Activated CD4-positive, alpha-beta T cell treated with anti-CD3 and anti-CD28 coated beads for 36 hours (primary cell): ENCODE measurements at regions not wholly inside any gene's neighbourhood (a gene's known extent, or its start where the extent isn't known, plus 50 kb on each side); places are given as distances from the start of the nearest gene placed in this dataset.

Source experiments
- ATAC-seq: fragments of 200-7000 bp; cut with Tn5 transposase; one replicate; pipeline ENCODE4 v1.10.0; 2021; ENCODE audit warnings: mild to moderate bottlenecking, moderate library complexity
- CTCF ChIA-PET: fragments of 350-600 bp; sonication (Branson Sonifier 250); formaldehyde crosslinking; loops from one replicate; lab custom pipeline; 2021; ENCODE audit warnings: antibody characterized with exemption; lab: Charles Lee
- POLR2A ChIA-PET: fragments of 350-600 bp; sonication (Branson Sonifier 250); formaldehyde crosslinking; loops from one replicate; lab custom pipeline; 2021; ENCODE audit warnings: antibody characterized with exemption, inconsistent platforms; lab: Charles Lee
- DNase-seq: peaks from one replicate; pipeline ENCODE4 v3.0.0-alpha.2; 2020
- H3K27ac Mint-ChIP-seq: one replicate; pipeline ENCODE4 v1.8.0; 2021; ENCODE audit warnings: mixed read lengths
- H3K27me3 Mint-ChIP-seq: one replicate; pipeline ENCODE4 v1.8.0; 2021; ENCODE audit warnings: mixed read lengths
- H3K36me3 Mint-ChIP-seq: one replicate; pipeline ENCODE4 v1.8.0; 2021; ENCODE audit warnings: low read depth, mixed read lengths
- H3K4me1 Mint-ChIP-seq: one replicate; pipeline ENCODE4 v1.8.0; 2021; ENCODE audit warnings: mixed read lengths
- H3K4me3 Mint-ChIP-seq: one replicate; pipeline ENCODE4 v1.8.0; 2021; ENCODE audit warnings: mild to moderate bottlenecking, moderate library complexity, mixed read lengths
- H3K9me3 Mint-ChIP-seq: one replicate; pipeline ENCODE4 v1.8.0; 2021; ENCODE audit warnings: low read depth, mixed read lengths
- intact Hi-C, 2 experiments: fragments of 100-400 bp; cut with DNase I in 1 of 2; cut with micrococcal nuclease in 1 of 2; formaldehyde crosslinking; loops; one replicate each; pipeline versions ENCODE4 v1.14.2 to v1.15.1; 2022 to 2024; cut with DNase I, micrococcal nuclease

GRCh38 chr3:194203482-194204041 is 67.6 kb downstream of the HES1 start:
- POLR2A ChIA-PET: no interaction called here
- Mint-ChIP-seq H3K27me3 (peaks cover 19% of the 10 kb centered on the region), H3K27ac (peak overlapping the region; percentile 64)

GRCh38 chr3:194204042-194204987 is 68.4 kb downstream of the HES1 start:
- peak overlapping the region; percentile 64 for H3K27ac Mint-ChIP-seq
- peak; percentile 50 for DNase-seq
- peak; percentile 49 for ATAC-seq
- ChIA-PET POLR2A (no interaction called here), CTCF (interaction anchor here (0.6 kb wide), 1 partner anchor 450 kb away, joined by 3 read pairs; no protein-coding TSS in a partner anchor)
- H3K9me3 Mint-ChIP-seq: no peaks in the 10 kb centered on the region
- peaks cover 28% of the 10 kb centered on the region for H3K4me1 Mint-ChIP-seq
- intact Hi-C loops: loop anchor here (2.0 to 10.0 kb wide), 2 partner anchors 70 to 110 kb away; no protein-coding TSS in a partner anchor
- H3K27me3 Mint-ChIP-seq: peaks cover 19% of the 10 kb centered on the region
- no peaks in the 10 kb centered on the region for H3K36me3 Mint-ChIP-seq
- H3K4me3 Mint-ChIP-seq: peak overlapping the region; percentile 68

More at GRCh38 chr3:194203482-194204041, 67.6 kb downstream of the HES1 start:
- Mint-ChIP-seq H3K4me1 (peaks cover 28% of the 10 kb centered on the region), H3K9me3 (no peaks in the 10 kb centered on the region), H3K36me3 (no peaks in the 10 kb centered on the region), H3K4me3 (peak overlapping the region; percentile 68)
- intact Hi-C loops: loop anchor here (1.0 to 10.0 kb wide), 3 partner anchors 69 to 112 kb away; no protein-coding TSS in a partner anchor
- ATAC-seq (peak; percentile 84), DNase-seq (peak; percentile 54)
- CTCF ChIA-PET: interaction anchor here (0.7 kb wide), 1 partner anchor 243 kb away, joined by 3 read pairs; no protein-coding TSS in a partner anchor

- Mint-ChIP-seq H3K4me1 (peaks cover 28% of the 10 kb centered on the region), H3K4me3 (peak overlapping the region; percentile 37), H3K36me3 (no peaks in the 10 kb centered on the region), H3K27ac (no peak overlapping the region), H3K27me3 (peaks cover 20% of the 10 kb centered on the region), H3K9me3 (no peaks in the 10 kb centered on the region)
- POLR2A ChIA-PET: no interaction called here
- CTCF ChIA-PET: interaction anchor here (0.7 to 1.8 kb wide), 2 partner anchors 110 to 258 kb away, joined by 3 to 8 read pairs; no protein-coding TSS in a partner anchor
- intact Hi-C loops: loop anchor here (2.0 to 10.0 kb wide), 3 partner anchors 68 to 109 kb away; partner anchors contain the start of gene HES1 (in 1 of the 2)
- ATAC-seq (peak; percentile 30), DNase-seq (peak; percentile 38)
Observed at GRCh38 chr3:194205675-194206133, 69.8 kb downstream of the HES1 start.

- intact Hi-C loops: loop anchor here in 1 of 2 experiments (5.0 to 10.0 kb wide), 2 partner anchors 69 to 108 kb away; partner anchors contain the start of gene HES1
- no peaks in the 10 kb centered on the region for H3K9me3 Mint-ChIP-seq
- H3K36me3 Mint-ChIP-seq: no peaks in the 10 kb centered on the region
- peak; percentile 14 for DNase-seq
- no peak for ATAC-seq
- ChIA-PET CTCF (interaction anchor here (0.6 to 1.8 kb wide), 4 partner anchors 58 to 128 kb away, joined by 3 to 8 read pairs (median 4); no protein-coding TSS in a partner anchor), POLR2A (no interaction called here)
- peak overlapping the region; percentile 37 for H3K4me3 Mint-ChIP-seq
- peaks cover 20% of the 10 kb centered on the region for H3K27me3 Mint-ChIP-seq
- peaks cover 28% of the 10 kb centered on the region for H3K4me1 Mint-ChIP-seq
- no peak overlapping the region for H3K27ac Mint-ChIP-seq
Observed at GRCh38 chr3:194206320-194206719, 70.4 kb downstream of the HES1 start.

GRCh38 chr3:194208709-194209108 is 72.8 kb downstream of the HES1 start:
- ATAC-seq: no peak
- ChIA-PET POLR2A (no interaction called here), CTCF (no interaction called here)
- H3K27me3 Mint-ChIP-seq: peaks cover 10% of the 10 kb centered on the region
- intact Hi-C loops: loop anchor here in 1 of 2 experiments (5.0 to 10.0 kb wide), 2 partner anchors 71 to 106 kb away; partner anchors contain the start of gene HES1
- no peaks in the 10 kb centered on the region for H3K36me3 Mint-ChIP-seq
- no peaks in the 10 kb centered on the region for H3K9me3 Mint-ChIP-seq
- DNase-seq: no peak
- no peak overlapping the region for H3K27ac Mint-ChIP-seq
- peaks cover 17% of the 10 kb centered on the region for H3K4me1 Mint-ChIP-seq
- H3K4me3 Mint-ChIP-seq: no peak overlapping the region

- ChIA-PET CTCF (no interaction called here), POLR2A (interaction anchor here (0.6 to 0.8 kb wide), 2 partner anchors 56 to 317 kb away, joined by 3 read pairs; no protein-coding TSS in a partner anchor)
- no peaks in the 10 kb centered on the region for H3K36me3 Mint-ChIP-seq
- peaks cover 2% of the 10 kb centered on the region for H3K27me3 Mint-ChIP-seq
- intact Hi-C loops: no loop called here
- ATAC-seq (no peak), DNase-seq (no peak)
- no peak overlapping the region for H3K27ac Mint-ChIP-seq
- H3K9me3 Mint-ChIP-seq: no peaks in the 10 kb centered on the region
- no peak overlapping the region for H3K4me3 Mint-ChIP-seq
- H3K4me1 Mint-ChIP-seq: no peaks in the 10 kb centered on the region
Observed at GRCh38 chr3:194212161-194212844, 76.4 kb downstream of the HES1 start.

GRCh38 chr3:194212845-194213331 is 76.9 kb downstream of the HES1 start:
- CTCF ChIA-PET: no interaction called here
- intact Hi-C loops: no loop called here
- no peaks in the 10 kb centered on the region for H3K9me3 Mint-ChIP-seq
- no peak overlapping the region for H3K4me3 Mint-ChIP-seq
- POLR2A ChIA-PET: no interaction called here
- peaks cover 2% of the 10 kb centered on the region for H3K27me3 Mint-ChIP-seq
- H3K36me3 Mint-ChIP-seq: no peaks in the 10 kb centered on the region
- no peak overlapping the region for H3K27ac Mint-ChIP-seq
- no peaks in the 10 kb centered on the region for H3K4me1 Mint-ChIP-seq
- DNase-seq: no peak
- no peak for ATAC-seq

GRCh38 chr3:194215392-194215791 is 79.4 kb downstream of the HES1 start:
- intact Hi-C loops: no loop called here
- no peak for ATAC-seq
- Mint-ChIP-seq H3K4me1 (no peaks in the 10 kb centered on the region), H3K36me3 (no peaks in the 10 kb centered on the region), H3K27ac (no peak overlapping the region), H3K27me3 (peaks cover 2% of the 10 kb centered on the region), H3K4me3 (no peak overlapping the region), H3K9me3 (no peaks in the 10 kb centered on the region)
- no peak for DNase-seq
- POLR2A ChIA-PET: no interaction called here
- CTCF ChIA-PET: no interaction called here

GRCh38 chr3:194218646-194219453 is 82.9 kb downstream of the HES1 start:
- intact Hi-C loops: no loop called here
- ChIA-PET CTCF (interaction anchor here (0.5 kb wide), 1 partner anchor 434 kb away, joined by 5 read pairs; no protein-coding TSS in a partner anchor), POLR2A (no interaction called here)
- no peak overlapping the region for H3K4me3 Mint-ChIP-seq
- no peak for DNase-seq
- no peaks in the 10 kb centered on the region for H3K9me3 Mint-ChIP-seq
- H3K27me3 Mint-ChIP-seq: peaks cover 7% of the 10 kb centered on the region
- H3K36me3 Mint-ChIP-seq: no peaks in the 10 kb centered on the region
- no peak overlapping the region for H3K27ac Mint-ChIP-seq
- no peak for ATAC-seq
- H3K4me1 Mint-ChIP-seq: no peaks in the 10 kb centered on the region

GRCh38 chr3:194219826-194220410 is 84.0 kb downstream of the HES1 start:
- H3K4me1 Mint-ChIP-seq: peaks cover 8% of the 10 kb centered on the region
- no peak for ATAC-seq
- peaks cover 13% of the 10 kb centered on the region for H3K27me3 Mint-ChIP-seq
- no peak overlapping the region for H3K4me3 Mint-ChIP-seq
- no peaks in the 10 kb centered on the region for H3K9me3 Mint-ChIP-seq
- CTCF ChIA-PET: interaction anchor here (0.5 kb wide), 1 partner anchor 435 kb away, joined by 5 read pairs; no protein-coding TSS in a partner anchor
- POLR2A ChIA-PET: no interaction called here
- no peak for DNase-seq
- H3K27ac Mint-ChIP-seq: no peak overlapping the region
- intact Hi-C loops: no loop called here
- H3K36me3 Mint-ChIP-seq: no peaks in the 10 kb centered on the region
